ENCODE measurements at regions not wholly inside any gene's neighbourhood (a gene's known extent, or its start where the extent isn't known, plus 50 kb on each side); places are given as distances from the start of the nearest gene placed in this dataset.
A peak's percentile ranks its signal among the peaks of the same experiment; 100 is the strongest.

- H3K9me3 Mint-ChIP-seq: no peaks in the 10 kb centered on the region
- H3K36me3 ChIP-seq (ENCODE audit: insufficient read depth): no peaks in the 10 kb centered on the region
- no peak overlapping the region for H3K27ac ChIP-seq (ENCODE audit: low read depth)
- H3K27me3 ChIP-seq (ENCODE audit: insufficient read depth): no peaks in the 10 kb centered on the region
- ATAC-seq (no peak), DNase-seq (ENCODE audit: low spot score) (no peak)
- TF ChIP-seq, protein P1, sequence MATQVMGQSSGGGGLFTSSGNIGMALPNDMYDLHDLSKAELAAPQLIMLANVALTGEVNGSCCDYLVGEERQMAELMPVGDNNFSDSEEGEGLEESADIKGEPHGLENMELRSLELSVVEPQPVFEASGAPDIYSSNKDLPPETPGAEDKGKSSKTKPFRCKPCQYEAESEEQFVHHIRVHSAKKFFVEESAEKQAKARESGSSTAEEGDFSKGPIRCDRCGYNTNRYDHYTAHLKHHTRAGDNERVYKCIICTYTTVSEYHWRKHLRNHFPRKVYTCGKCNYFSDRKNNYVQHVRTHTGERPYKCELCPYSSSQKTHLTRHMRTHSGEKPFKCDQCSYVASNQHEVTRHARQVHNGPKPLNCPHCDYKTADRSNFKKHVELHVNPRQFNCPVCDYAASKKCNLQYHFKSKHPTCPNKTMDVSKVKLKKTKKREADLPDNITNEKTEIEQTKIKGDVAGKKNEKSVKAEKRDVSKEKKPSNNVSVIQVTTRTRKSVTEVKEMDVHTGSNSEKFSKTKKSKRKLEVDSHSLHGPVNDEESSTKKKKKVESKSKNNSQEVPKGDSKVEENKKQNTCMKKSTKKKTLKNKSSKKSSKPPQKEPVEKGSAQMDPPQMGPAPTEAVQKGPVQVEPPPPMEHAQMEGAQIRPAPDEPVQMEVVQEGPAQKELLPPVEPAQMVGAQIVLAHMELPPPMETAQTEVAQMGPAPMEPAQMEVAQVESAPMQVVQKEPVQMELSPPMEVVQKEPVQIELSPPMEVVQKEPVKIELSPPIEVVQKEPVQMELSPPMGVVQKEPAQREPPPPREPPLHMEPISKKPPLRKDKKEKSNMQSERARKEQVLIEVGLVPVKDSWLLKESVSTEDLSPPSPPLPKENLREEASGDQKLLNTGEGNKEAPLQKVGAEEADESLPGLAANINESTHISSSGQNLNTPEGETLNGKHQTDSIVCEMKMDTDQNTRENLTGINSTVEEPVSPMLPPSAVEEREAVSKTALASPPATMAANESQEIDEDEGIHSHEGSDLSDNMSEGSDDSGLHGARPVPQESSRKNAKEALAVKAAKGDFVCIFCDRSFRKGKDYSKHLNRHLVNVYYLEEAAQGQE (IDR thresholded peaks at IDR 0.05; ENCODE audit: unreplicated experiment): no peak
- no peak for TF ChIP-seq STAT1 (IDR thresholded peaks at IDR 0.05; ENCODE audit: unreplicated experiment)
- TF ChIP-seq, protein P2, sequence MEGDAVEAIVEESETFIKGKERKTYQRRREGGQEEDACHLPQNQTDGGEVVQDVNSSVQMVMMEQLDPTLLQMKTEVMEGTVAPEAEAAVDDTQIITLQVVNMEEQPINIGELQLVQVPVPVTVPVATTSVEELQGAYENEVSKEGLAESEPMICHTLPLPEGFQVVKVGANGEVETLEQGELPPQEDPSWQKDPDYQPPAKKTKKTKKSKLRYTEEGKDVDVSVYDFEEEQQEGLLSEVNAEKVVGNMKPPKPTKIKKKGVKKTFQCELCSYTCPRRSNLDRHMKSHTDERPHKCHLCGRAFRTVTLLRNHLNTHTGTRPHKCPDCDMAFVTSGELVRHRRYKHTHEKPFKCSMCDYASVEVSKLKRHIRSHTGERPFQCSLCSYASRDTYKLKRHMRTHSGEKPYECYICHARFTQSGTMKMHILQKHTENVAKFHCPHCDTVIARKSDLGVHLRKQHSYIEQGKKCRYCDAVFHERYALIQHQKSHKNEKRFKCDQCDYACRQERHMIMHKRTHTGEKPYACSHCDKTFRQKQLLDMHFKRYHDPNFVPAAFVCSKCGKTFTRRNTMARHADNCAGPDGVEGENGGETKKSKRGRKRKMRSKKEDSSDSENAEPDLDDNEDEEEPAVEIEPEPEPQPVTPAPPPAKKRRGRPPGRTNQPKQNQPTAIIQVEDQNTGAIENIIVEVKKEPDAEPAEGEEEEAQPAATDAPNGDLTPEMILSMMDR (conservative IDR thresholded peaks at IDR 0.05; ENCODE audit: low read depth in 2 of 2): no peak
- TF ChIP-seq, protein P3, sequence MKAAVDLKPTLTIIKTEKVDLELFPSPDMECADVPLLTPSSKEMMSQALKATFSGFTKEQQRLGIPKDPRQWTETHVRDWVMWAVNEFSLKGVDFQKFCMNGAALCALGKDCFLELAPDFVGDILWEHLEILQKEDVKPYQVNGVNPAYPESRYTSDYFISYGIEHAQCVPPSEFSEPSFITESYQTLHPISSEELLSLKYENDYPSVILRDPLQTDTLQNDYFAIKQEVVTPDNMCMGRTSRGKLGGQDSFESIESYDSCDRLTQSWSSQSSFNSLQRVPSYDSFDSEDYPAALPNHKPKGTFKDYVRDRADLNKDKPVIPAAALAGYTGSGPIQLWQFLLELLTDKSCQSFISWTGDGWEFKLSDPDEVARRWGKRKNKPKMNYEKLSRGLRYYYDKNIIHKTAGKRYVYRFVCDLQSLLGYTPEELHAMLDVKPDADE (IDR thresholded peaks at IDR 0.05): no peak
- no peak for TF ChIP-seq POLR2AphosphoS5 (IDR thresholded peaks at IDR 0.05; ENCODE audit: low read depth)
- TF ChIP-seq ZNF331 (CRISPR knock-in tag; IDR thresholded peaks at IDR 0.05; ENCODE audit: low read depth): no peak
- TF ChIP-seq NANOG (IDR thresholded peaks at IDR 0.05; ENCODE audit: borderline replicate concordance): no peak
- no peaks in the 10 kb centered on the region for H3K9me2 ChIP-seq (ENCODE audit: insufficient read depth)
- no peaks in the 10 kb centered on the region for H3K4me1 ChIP-seq (ENCODE audit: insufficient read depth)
- H3F3A ChIP-seq (replicated peaks; ENCODE audit: low read depth): no peaks in the 10 kb centered on the region
- no peak overlapping the region for H3K27ac Mint-ChIP-seq
- H3K36me3 Mint-ChIP-seq (ENCODE audit: low read depth): no peaks in the 10 kb centered on the region
- H3K4me2 ChIP-seq: no peak overlapping the region
- H3K4me3 Mint-ChIP-seq: no peak overlapping the region
- H3K27me3 Mint-ChIP-seq (ENCODE audit: insufficient read depth, low read depth, poor library complexity): peaks cover 2% of the 10 kb centered on the region
- H2AFZ ChIP-seq: 0 out of 2 replicates have a peak overlapping the region, but pooled peaks have one; percentile 7
- no peaks in the 10 kb centered on the region; the same call in 2 of the 3 replicates for H3K4me1 Mint-ChIP-seq
- no peak overlapping the region for H3K4me3 ChIP-seq
- no peaks in the 10 kb centered on the region for H3K79me2 ChIP-seq (replicated peaks; ENCODE audit: insufficient read depth)
- no peaks in the 10 kb centered on the region for H4K20me1 ChIP-seq (replicated peaks; ENCODE audit: insufficient read depth)
These were observed 771.1 kb downstream of the NR2F1-AS1 start for GRCh38 chr5:92809855-92810465.

- Mint-ChIP-seq H3K4me3 (no peak overlapping the region), H3K27ac (no peak overlapping the region), H3K4me1 (no peaks in the 10 kb centered on the region; the same call in 2 of the 3 replicates), H3K27me3 (ENCODE audit: insufficient read depth, low read depth, poor library complexity) (no peaks in the 10 kb centered on the region), H3K9me3 (no peaks in the 10 kb centered on the region), H3K36me3 (ENCODE audit: low read depth) (no peaks in the 10 kb centered on the region)
- H3K4me3 ChIP-seq: no peak overlapping the region
- H3F3A ChIP-seq (replicated peaks; ENCODE audit: low read depth): no peaks in the 10 kb centered on the region
- no peak for DNase-seq (ENCODE audit: low spot score)
- no peaks in the 10 kb centered on the region for H3K9me2 ChIP-seq (ENCODE audit: insufficient read depth)
- no peak for TF ChIP-seq JUNB (IDR thresholded peaks at IDR 0.05; ENCODE audit: unreplicated experiment)
- TF ChIP-seq, protein P3 (IDR thresholded peaks at IDR 0.05): no peak
- ATAC-seq: no peak
- H3K4me1 ChIP-seq (ENCODE audit: insufficient read depth): no peaks in the 10 kb centered on the region
- H4K20me1 ChIP-seq (replicated peaks; ENCODE audit: insufficient read depth): no peaks in the 10 kb centered on the region
- no peaks in the 10 kb centered on the region for H3K27me3 ChIP-seq (ENCODE audit: insufficient read depth)
- H3K36me3 ChIP-seq (ENCODE audit: insufficient read depth): no peaks in the 10 kb centered on the region
- no peak overlapping the region for H3K4me2 ChIP-seq
- H2AFZ ChIP-seq: no peak overlapping the region
- H3K79me2 ChIP-seq (replicated peaks; ENCODE audit: insufficient read depth): no peaks in the 10 kb centered on the region
- no peak overlapping the region for H3K27ac ChIP-seq (ENCODE audit: low read depth)
These were observed 772.5 kb downstream of the NR2F1-AS1 start for GRCh38 chr5:92808474-92808873.

Data from GM23338 (cell line).